ENCODE measurements at regions not wholly inside any gene's neighbourhood (a gene's known extent, or its start where the extent isn't known, plus 50 kb on each side); places are given as distances from the start of the nearest gene placed in this dataset.
A peak's percentile ranks its signal among the peaks of the same experiment; 100 is the strongest.
"Not testable (repeated sequence)": the region's sequence is repeated elsewhere in the genome, so short reads cannot be mapped to it uniquely, and the experiment has no call there.

- DNase-seq (ENCODE audit: low read depth): peak; percentile 45
These were observed 54.1 kb upstream of the NBPF9 start for GRCh38 chr1:149157409-149157808.

GRCh38 chr1:149158308-149158707, 55.0 kb upstream of the NBPF9 start:
- peak; percentile 70 for DNase-seq (ENCODE audit: low read depth)

GRCh38 chr1:149163063-149163444, 59.7 kb upstream of the NBPF9 start:
- not testable (repeated sequence) for DNase-seq (ENCODE audit: low read depth)

GRCh38 chr1:149174765-149175164, 71.4 kb upstream of the NBPF9 start:
- not testable (repeated sequence) for DNase-seq (ENCODE audit: low read depth)

- not testable (repeated sequence) for DNase-seq (ENCODE audit: low read depth)
These were observed 72.5 kb upstream of the NBPF9 start for GRCh38 chr1:149175812-149176211.

- DNase-seq (ENCODE audit: low read depth): peak; percentile 37
These were observed 73.3 kb upstream of the NBPF9 start for GRCh38 chr1:149176453-149177316.

- not testable (repeated sequence) for DNase-seq (ENCODE audit: low read depth)
These were observed 87.4 kb upstream of the NBPF9 start for GRCh38 chr1:149190742-149191141.

- not testable (repeated sequence) for DNase-seq (ENCODE audit: low read depth)
These were observed 93.3 kb upstream of the NBPF9 start for GRCh38 chr1:149196651-149197050.

GRCh38 chr1:149200567-149200966, 97.2 kb upstream of the NBPF9 start:
- DNase-seq (ENCODE audit: low read depth): peak; percentile 64

- DNase-seq (ENCODE audit: low read depth): not testable (repeated sequence)
These were observed 98.9 kb upstream of the NBPF9 start for GRCh38 chr1:149202283-149202682.

GRCh38 chr1:149204396-149204795, 101.0 kb upstream of the NBPF9 start:
- DNase-seq (ENCODE audit: low read depth): not testable (repeated sequence)

GRCh38 chr1:149208836-149209235, 105.5 kb upstream of the NBPF9 start:
- DNase-seq (ENCODE audit: low read depth): not testable (repeated sequence)

- not testable (repeated sequence) for DNase-seq (ENCODE audit: low read depth)
These were observed 108.5 kb upstream of the NBPF9 start for GRCh38 chr1:149211757-149212420.

- DNase-seq (ENCODE audit: low read depth): not testable (repeated sequence)
These were observed 109.6 kb upstream of the NBPF9 start for GRCh38 chr1:149212946-149213345.

- DNase-seq (ENCODE audit: low read depth): not testable (repeated sequence)
These were observed 110.3 kb upstream of the NBPF9 start for GRCh38 chr1:149213673-149214072.

- not testable (repeated sequence) for DNase-seq (ENCODE audit: low read depth)
These were observed 115.0 kb upstream of the NBPF9 start for GRCh38 chr1:149218080-149218988.

GRCh38 chr1:149219539-149219938, 116.2 kb upstream of the NBPF9 start:
- DNase-seq (ENCODE audit: low read depth): not testable (repeated sequence)

- not testable (repeated sequence) for DNase-seq (ENCODE audit: low read depth)
These were observed 117.2 kb upstream of the NBPF9 start for GRCh38 chr1:149220463-149221074.

GRCh38 chr1:149227933-149228665, 124.7 kb upstream of the NBPF9 start:
- DNase-seq (ENCODE audit: low read depth): not testable (repeated sequence)

Measured in LHCN-M2 (cell line).